NT2/D1 (cell line): ENCODE measurements at regions not wholly inside any gene's neighbourhood (a gene's known extent, or its start where the extent isn't known, plus 50 kb on each side); places are given as distances from the start of the nearest gene placed in this dataset.

Experiments
- SUZ12 ChIP-seq: IDR thresholded peaks from 2 replicates; pipeline ENCODE4 v1.6.1; 2011; ENCODE audit not compliant: insufficient read length, insufficient read depth; ENCODE audit errors: extremely low read depth
- ZNF274 ChIP-seq: IDR thresholded peaks from 2 replicates; pipeline ENCODE4 v1.6.1; 2011; ENCODE audit warnings: mild to moderate bottlenecking, low read depth, low read length

- no peak for TF ChIP-seq ZNF274
- no peak for TF ChIP-seq SUZ12
These were observed 500.7 kb downstream of the LMO4 start for GRCh38 chr1:87829360-87829759.
